22Rv1 (cell line): ENCODE measurements at regions not wholly inside any gene's neighbourhood (a gene's known extent, or its start where the extent isn't known, plus 50 kb on each side); places are given as distances from the start of the nearest gene placed in this dataset.

Source experiments
- ZFX ChIP-seq: fragments of 450-650 bp; IDR thresholded peaks from 2 replicates; pipeline ENCODE4 v1.6.1; 2017; ENCODE audit warnings: antibody characterized with exemption, borderline replicate concordance
- TF ChIP-seq, protein P1 (sequence below): fragments of 450-650 bp; IDR thresholded peaks from 2 replicates; pipeline ENCODE4 v1.5.1; 2017; ENCODE audit warnings: mild to moderate bottlenecking

DNA sequence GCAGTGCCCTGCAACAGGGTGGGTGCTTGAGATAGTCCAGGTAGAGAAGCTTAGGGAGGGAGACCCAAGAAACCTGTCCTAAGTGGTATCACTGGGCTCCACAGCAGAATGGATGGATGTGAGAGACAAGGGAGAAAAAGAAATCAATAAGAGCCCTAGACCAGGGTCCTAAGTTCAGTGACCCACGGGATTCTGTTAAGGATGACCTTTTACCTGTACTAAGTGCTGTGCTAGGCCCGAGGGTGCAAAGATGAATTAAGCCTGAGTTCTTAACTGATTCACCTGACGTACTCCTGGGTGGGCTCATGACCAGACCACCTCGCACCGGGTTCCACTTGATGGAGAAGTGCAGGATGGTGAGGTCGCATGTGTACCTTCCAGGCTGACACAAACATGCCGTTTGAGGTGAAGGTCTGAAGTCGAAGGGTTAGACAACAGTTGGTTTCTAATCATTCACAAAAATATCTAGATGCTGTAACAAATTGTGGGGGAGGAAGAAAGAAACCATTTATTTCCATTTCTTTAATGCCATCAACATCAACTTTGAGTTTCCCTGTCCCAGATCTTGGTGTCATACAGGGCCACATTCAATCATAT lies 166.5 kb downstream of the HERPUD2 start:
- TF ChIP-seq, protein P1, sequence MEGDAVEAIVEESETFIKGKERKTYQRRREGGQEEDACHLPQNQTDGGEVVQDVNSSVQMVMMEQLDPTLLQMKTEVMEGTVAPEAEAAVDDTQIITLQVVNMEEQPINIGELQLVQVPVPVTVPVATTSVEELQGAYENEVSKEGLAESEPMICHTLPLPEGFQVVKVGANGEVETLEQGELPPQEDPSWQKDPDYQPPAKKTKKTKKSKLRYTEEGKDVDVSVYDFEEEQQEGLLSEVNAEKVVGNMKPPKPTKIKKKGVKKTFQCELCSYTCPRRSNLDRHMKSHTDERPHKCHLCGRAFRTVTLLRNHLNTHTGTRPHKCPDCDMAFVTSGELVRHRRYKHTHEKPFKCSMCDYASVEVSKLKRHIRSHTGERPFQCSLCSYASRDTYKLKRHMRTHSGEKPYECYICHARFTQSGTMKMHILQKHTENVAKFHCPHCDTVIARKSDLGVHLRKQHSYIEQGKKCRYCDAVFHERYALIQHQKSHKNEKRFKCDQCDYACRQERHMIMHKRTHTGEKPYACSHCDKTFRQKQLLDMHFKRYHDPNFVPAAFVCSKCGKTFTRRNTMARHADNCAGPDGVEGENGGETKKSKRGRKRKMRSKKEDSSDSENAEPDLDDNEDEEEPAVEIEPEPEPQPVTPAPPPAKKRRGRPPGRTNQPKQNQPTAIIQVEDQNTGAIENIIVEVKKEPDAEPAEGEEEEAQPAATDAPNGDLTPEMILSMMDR, result no peak
- no peak for TF ChIP-seq ZFX
